Tibial nerve (tissue), 4 donors: ENCODE measurements at regions not wholly inside any gene's neighbourhood (a gene's known extent, or its start where the extent isn't known, plus 50 kb on each side); places are given as distances from the start of the nearest gene placed in this dataset. TPM values are rescaled to one million over a fixed set of nuclear protein-coding genes. Genes with fewer than 3 reads are reported as not detected.

Experiments
- DNase-seq, 2 donors: peaks; one replicate each; pipeline ENCODE4 v3.0.0-alpha.2; 2019; ENCODE audit warnings: low spot score in 2 of 2
- H3K27ac ChIP-seq, 4 donors: fragments of 200-600 bp; sonication (generic) in 3 of 4; one replicate each; pipeline ENCODE4 v1.5.1; 2017 to 2019; ENCODE audit warnings: mild to moderate bottlenecking in 1 of 4
- H3K27me3 ChIP-seq, 2 donors: fragments of 200-600 bp; sonication (generic) in 1 of 2; one replicate each; pipeline versions ENCODE4 v1.5.1 to v1.6.0; 2017 to 2019
- H3K36me3 ChIP-seq, 3 donors: fragments of 200-600 bp; sonication (generic); one replicate each; pipeline ENCODE4 v1.5.1; 2018 to 2019
- H3K4me1 ChIP-seq, 4 donors: fragments of 200-600 bp; sonication (generic) in 3 of 4; one replicate each; pipeline ENCODE4 v1.5.1; 2017 to 2019
- H3K4me3 ChIP-seq, 4 donors: fragments of 200-600 bp; sonication (generic) in 3 of 4; one replicate each; pipeline ENCODE4 v1.5.1; 2017 to 2019; ENCODE audit warnings: mild to moderate bottlenecking in 1 of 4, moderate library complexity in 1 of 4
- H3K9me3 ChIP-seq, 4 donors: fragments of 200-600 bp; sonication (generic) in 3 of 4; one replicate each; pipeline ENCODE4 v1.5.1; 2017 to 2019
- CTCF ChIP-seq, 5 experiments: fragments of 200-600 bp in 3 of 5; fragments of 450-650 bp in 2 of 5; sonication (generic) in 3 of 5; IDR thresholded peaks; one replicate each; pipeline ENCODE4 v1.5.1; 2016 to 2019; ENCODE audit warnings: antibody characterized with exemption in 5 of 5, mild to moderate bottlenecking in 3 of 5, moderate library complexity in 2 of 5
- EP300 ChIP-seq, 2 donors: sonication (generic); formaldehyde crosslinking; IDR thresholded peaks; one replicate each; pipeline ENCODE4 v1.6.1; 2017; ENCODE audit warnings: antibody characterized with exemption in 2 of 2, mild to moderate bottlenecking in 1 of 2
- POLR2A ChIP-seq, 2 donors: fragments of 450-650 bp; IDR thresholded peaks; one replicate each; pipeline ENCODE4 v1.6.1; 2017; ENCODE audit warnings: antibody characterized with exemption in 2 of 2, mild to moderate bottlenecking in 2 of 2, moderate library complexity in 2 of 2
- WGBS, 2 donors: methylation state at CpG; one replicate each; pipeline ENCODE4 v1.1.5; 2018; 5-methylcytosine and 5-hydroxymethylcytosine counted together
- small RNA-seq: library from RNA; depleted of rRNA; stranded (forward); fragments of <200 nt; gene quantifications from one replicate; pipeline ENCODE3, GENCODE V24; 2016

- Histone ChIP-seq H3K9me3 (no peaks in the 10 kb centered on the region), H3K27ac (no peak overlapping the region), H3K27me3 (no peaks in the 10 kb centered on the region), H3K4me1 (no peaks in the 10 kb centered on the region), H3K36me3 (no peaks in the 10 kb centered on the region), H3K4me3 (no peak overlapping the region)
- TF ChIP-seq EP300 (IDR thresholded peaks at IDR 0.05) (no peak), POLR2A (IDR thresholded peaks at IDR 0.05) (no peak), CTCF (IDR thresholded peaks at IDR 0.05) (no peak)
- DNase-seq: no peak
- WGBS, 2 donors: 67 to 73% methylated on average over 9 of the region's 9 CpGs
Observed at GRCh38 chr10:1788401-1788800, 51.1 kb upstream of the ADARB2 start.

Small RNAs in the stretch of these regions (small RNA-seq; reads per million reads assigned to genes)
- gene MIR6072 (not detected), gene RNU6-576P (not detected), gene RNU6-889P (not detected)
